AG09319 (cell line): ENCODE measurements at regions not wholly inside any gene's neighbourhood (a gene's known extent, or its start where the extent isn't known, plus 50 kb on each side); places are given as distances from the start of the nearest gene placed in this dataset.

ENCODE experiments used
- DNase-seq: peaks from one replicate; pipeline ENCODE4 v3.0.0-alpha.2; 2010; ENCODE audit warnings: low read depth; ENCODE audit errors: extremely low read depth
- CTCF ChIP-seq: IDR thresholded peaks from 2 replicates; pipeline ENCODE4 v1.5.1; 2011; ENCODE audit warnings: low read depth, mild to moderate bottlenecking, inconsistent platforms, low read length, moderate library complexity

GRCh38 chr3:147977001-147977400 lies 567.8 kb downstream of the ZIC1 start:
- DNase-seq, result no peak
- no peak for TF ChIP-seq CTCF

- TF ChIP-seq CTCF, result no peak
Measured at GRCh38 chr3:147987549-147987948, 578.4 kb downstream of the ZIC1 start.

GRCh38 chr3:147989344-147989743 lies 580.2 kb downstream of the ZIC1 start:
- TF ChIP-seq CTCF, result no peak
- DNase-seq, result no peak

More at GRCh38 chr3:147987549-147987948, 578.4 kb downstream of the ZIC1 start:
- no peak for DNase-seq

- TF ChIP-seq CTCF, result no peak
- no peak for DNase-seq
Measured at GRCh38 chr3:148002705-148003205, 593.6 kb downstream of the ZIC1 start.

GRCh38 chr3:148004331-148004730 lies 595.2 kb downstream of the ZIC1 start:
- TF ChIP-seq CTCF, result no peak
- DNase-seq, result no peak

- TF ChIP-seq CTCF, result no peak
- DNase-seq, result no peak
Measured at GRCh38 chr3:148005456-148005855, 596.3 kb downstream of the ZIC1 start.

GRCh38 chr3:148006508-148006907 lies 597.3 kb downstream of the ZIC1 start:
- TF ChIP-seq CTCF, result no peak
- no peak for DNase-seq
